ENCODE measurements at regions not wholly inside any gene's neighbourhood (a gene's known extent, or its start where the extent isn't known, plus 50 kb on each side); places are given as distances from the start of the nearest gene placed in this dataset.

GRCh38 chr9:82130331-82131042, 141.9 kb downstream of the SPATA31D1 start (continued):
- TF ChIP-seq, protein P1, sequence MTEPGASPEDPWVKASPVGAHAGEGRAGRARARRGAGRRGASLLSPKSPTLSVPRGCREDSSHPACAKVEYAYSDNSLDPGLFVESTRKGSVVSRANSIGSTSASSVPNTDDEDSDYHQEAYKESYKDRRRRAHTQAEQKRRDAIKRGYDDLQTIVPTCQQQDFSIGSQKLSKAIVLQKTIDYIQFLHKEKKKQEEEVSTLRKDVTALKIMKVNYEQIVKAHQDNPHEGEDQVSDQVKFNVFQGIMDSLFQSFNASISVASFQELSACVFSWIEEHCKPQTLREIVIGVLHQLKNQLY (CRISPR knock-in tag; conservative IDR thresholded peaks at IDR 0.05) = no peak
- TF ChIP-seq FOXJ3 (CRISPR knock-in tag; IDR thresholded peaks at IDR 0.05) (no peak), ZFP1 (CRISPR knock-in tag; IDR thresholded peaks at IDR 0.05) (no peak), FOXA1 (IDR thresholded peaks at IDR 0.05; ENCODE audit: borderline replicate concordance) (no peak), NRF1 (conservative IDR thresholded peaks at IDR 0.05 in 1 of 2, IDR thresholded peaks at IDR 0.05 in 1 of 2) (no peak), TAL1 (IDR thresholded peaks at IDR 0.05) (no peak)

DNA sequence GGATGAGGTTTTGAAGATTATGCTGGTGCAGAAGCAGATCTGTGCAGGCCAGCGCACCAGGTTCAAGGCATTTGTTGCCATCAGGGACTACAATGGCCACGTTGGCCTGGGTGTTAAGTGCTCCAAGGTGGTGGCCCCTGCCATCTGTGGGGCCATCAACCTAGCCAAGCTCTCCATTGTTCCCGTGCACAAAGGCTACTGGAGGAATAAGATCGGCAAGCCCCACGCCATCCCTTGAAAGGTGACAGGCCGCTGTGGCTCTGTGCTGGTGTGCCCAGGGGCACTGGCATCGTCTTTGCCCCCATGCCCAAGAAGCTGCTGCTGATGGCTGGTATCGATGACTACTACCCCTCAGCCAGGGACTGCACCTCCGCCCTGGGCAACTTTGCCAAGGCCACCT, 142.5 kb downstream of the SPATA31D1 start:
- no peaks in the 10 kb centered on the region for H3K36me3 ChIP-seq (ENCODE audit: control insufficient read depth, insufficient read depth, low read length)
- no peak for FAIRE-seq
- no peak for TF ChIP-seq ZNF121 (CRISPR knock-in tag; conservative IDR thresholded peaks at IDR 0.05)
- no peak for TF ChIP-seq HDAC1 (IDR thresholded peaks at IDR 0.05)
- TF ChIP-seq ZEB2 (IDR thresholded peaks at IDR 0.05) = no peak
- no peak for TF ChIP-seq BACH1 (tag; IDR thresholded peaks at IDR 0.05)
- TF ChIP-seq SETDB1 (IDR thresholded peaks at IDR 0.05; ENCODE audit: low read length) = no peak
- TF ChIP-seq, protein P2, sequence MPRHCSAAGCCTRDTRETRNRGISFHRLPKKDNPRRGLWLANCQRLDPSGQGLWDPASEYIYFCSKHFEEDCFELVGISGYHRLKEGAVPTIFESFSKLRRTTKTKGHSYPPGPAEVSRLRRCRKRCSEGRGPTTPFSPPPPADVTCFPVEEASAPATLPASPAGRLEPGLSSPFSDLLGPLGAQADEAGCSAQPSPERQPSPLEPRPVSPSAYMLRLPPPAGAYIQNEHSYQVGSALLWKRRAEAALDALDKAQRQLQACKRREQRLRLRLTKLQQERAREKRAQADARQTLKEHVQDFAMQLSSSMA (CRISPR knock-in tag; IDR thresholded peaks at IDR 0.05) = no peak
- TF ChIP-seq TOE1 (IDR thresholded peaks at IDR 0.05; ENCODE audit: borderline replicate concordance) = no peak
- TF ChIP-seq TOE1 (CRISPR knock-in tag; IDR thresholded peaks at IDR 0.05; ENCODE audit: borderline replicate concordance, low read depth) = no peak
- TF ChIP-seq, protein P3, sequence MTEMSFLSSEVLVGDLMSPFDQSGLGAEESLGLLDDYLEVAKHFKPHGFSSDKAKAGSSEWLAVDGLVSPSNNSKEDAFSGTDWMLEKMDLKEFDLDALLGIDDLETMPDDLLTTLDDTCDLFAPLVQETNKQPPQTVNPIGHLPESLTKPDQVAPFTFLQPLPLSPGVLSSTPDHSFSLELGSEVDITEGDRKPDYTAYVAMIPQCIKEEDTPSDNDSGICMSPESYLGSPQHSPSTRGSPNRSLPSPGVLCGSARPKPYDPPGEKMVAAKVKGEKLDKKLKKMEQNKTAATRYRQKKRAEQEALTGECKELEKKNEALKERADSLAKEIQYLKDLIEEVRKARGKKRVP (CRISPR knock-in tag; IDR thresholded peaks at IDR 0.05) = no peak
- TF ChIP-seq, protein P1 (CRISPR knock-in tag; conservative IDR thresholded peaks at IDR 0.05) = no peak
- no peak for TF ChIP-seq RAD21 (CRISPR knock-in tag; conservative IDR thresholded peaks at IDR 0.05 in 1 of 2, IDR thresholded peaks at IDR 0.05 in 1 of 2)
- no peak for TF ChIP-seq HNRNPK (IDR thresholded peaks at IDR 0.05; ENCODE audit: low read depth, low read length, poor library complexity, severe bottlenecking)
- no peak for TF ChIP-seq MTF1 (CRISPR knock-in tag; IDR thresholded peaks at IDR 0.05; ENCODE audit: borderline replicate concordance)

More for the DNA sequence above, 142.5 kb downstream of the SPATA31D1 start:
- ChIA-PET CTCF (ENCODE audit: low intra/inter-chr PET ratio) (no interaction called here), POLR2A (no interaction called here)
- DNase-seq (ENCODE audit: extremely low read depth in 1 of 4, low spot score in 3 of 4) (no peak), ATAC-seq (no peak)
- BruUV-seq (replicated peaks) = no TSS peak
- Histone ChIP-seq H3K4me2 (ENCODE audit: insufficient read depth, low read length) (no peak overlapping the region), H3K27me3 (ENCODE audit: control insufficient read depth in 2 of 2, insufficient read depth in 2 of 2, low read length in 2 of 2) (no peaks in the 10 kb centered on the region), H3K79me2 (ENCODE audit: control insufficient read depth, insufficient read depth, low read length) (no peaks in the 10 kb centered on the region), H3K9ac (ENCODE audit: insufficient read depth in 1 of 2, low read depth in 2 of 2, low read length in 2 of 2) (no peak overlapping the region), H3K4me1 (replicated peaks in 1 of 2; ENCODE audit: control insufficient read depth in 2 of 2, insufficient read depth in 2 of 2, low read length in 2 of 2) (no peaks in the 10 kb centered on the region), H3K27ac (ENCODE audit: extremely low read depth, low read depth, low read length) (no peak overlapping the region), H3K9me1 (ENCODE audit: control insufficient read depth, insufficient read depth, low read length) (no peaks in the 10 kb centered on the region), H3K4me3 (no peak overlapping the region), H3K9me3 (replicated peaks; ENCODE audit: control insufficient read depth, insufficient read depth, low read depth, low read length) (no peaks in the 10 kb centered on the region), H2AFZ (ENCODE audit: low read depth, low read length) (no peak overlapping the region), H4K20me1 (replicated peaks; ENCODE audit: control insufficient read depth, insufficient read depth, low read length) (no peaks in the 10 kb centered on the region)
- whole genome bisulfite sequencing (ENCODE audit: insufficient coverage, low coverage, missing lambda C conversion rate) = 5% methylated on average over 8 of the region's 9 CpGs
- intact Hi-C loops (cut with micrococcal nuclease) = no loop called here
- in situ Hi-C loops (cut with MboI) = no loop called here

Measured in K562 (cell line).